ENCODE measurements at regions not wholly inside any gene's neighbourhood (a gene's known extent, or its start where the extent isn't known, plus 50 kb on each side); places are given as distances from the start of the nearest gene placed in this dataset.

GRCh38 chr16:86379505-86379846 is 130.9 kb upstream of the FOXF1 start:
- TF ChIP-seq CTCF (IDR thresholded peaks at IDR 0.05) = no peak
- H3K9me3 ChIP-seq = peaks cover 0 to 4% (median 3%) of the 10 kb centered on the region in 3 donors
- H3K36me3 ChIP-seq = no peaks in the 10 kb centered on the region
- H3K27me3 ChIP-seq = peaks cover 0 to 74% of the 10 kb centered on the region in 2 donors
- intact Hi-C loops (cut with DNase I; ENCODE audit: low total_unique reads) = no loop called here
- H3K4me1 ChIP-seq = no peaks in the 10 kb centered on the region
- H3K4me3 ChIP-seq = no peak overlapping the region
- H3K27ac ChIP-seq = no peak overlapping the region
- DNase-seq = no peak

- TF ChIP-seq CTCF (IDR thresholded peaks at IDR 0.05) = no peak
These were observed 130.3 kb upstream of the FOXF1 start for GRCh38 chr16:86380030-86380429.

GRCh38 chr16:86381491-86381890 is 128.8 kb upstream of the FOXF1 start:
- Histone ChIP-seq H3K9me3 (no peaks in the 10 kb centered on the region), H3K27ac (no peak overlapping the region), H3K4me1 (no peaks in the 10 kb centered on the region), H3K36me3 (no peaks in the 10 kb centered on the region), H3K27me3 (peaks cover 0 to 91% of the 10 kb centered on the region in 2 donors), H3K4me3 (no peak overlapping the region)
- intact Hi-C loops (cut with DNase I; ENCODE audit: low total_unique reads) = no loop called here
- DNase-seq = no peak
- TF ChIP-seq CTCF (IDR thresholded peaks at IDR 0.05) = no peak

More at GRCh38 chr16:86380030-86380429, 130.3 kb upstream of the FOXF1 start:
- intact Hi-C loops (cut with DNase I; ENCODE audit: low total_unique reads) = no loop called here
- Histone ChIP-seq H3K9me3 (no peaks in the 10 kb centered on the region), H3K4me1 (no peaks in the 10 kb centered on the region), H3K36me3 (no peaks in the 10 kb centered on the region), H3K27me3 (peaks cover 0 to 79% of the 10 kb centered on the region in 2 donors), H3K27ac (no peak overlapping the region), H3K4me3 (no peak overlapping the region)
- no peak for DNase-seq

- Histone ChIP-seq H3K36me3 (no peaks in the 10 kb centered on the region), H3K27me3 (peaks cover 0 to 92% of the 10 kb centered on the region in 2 donors), H3K4me3 (no peak overlapping the region), H3K27ac (no peak overlapping the region), H3K9me3 (no peaks in the 10 kb centered on the region), H3K4me1 (no peaks in the 10 kb centered on the region)
- DNase-seq = no peak
- TF ChIP-seq CTCF (IDR thresholded peaks at IDR 0.05) = no peak
- intact Hi-C loops (cut with DNase I; ENCODE audit: low total_unique reads) = no loop called here
These were observed 128.1 kb upstream of the FOXF1 start for GRCh38 chr16:86382067-86382773.

- no peak for TF ChIP-seq CTCF (IDR thresholded peaks at IDR 0.05)
- peaks cover 0 to 85% of the 10 kb centered on the region in 2 donors for H3K27me3 ChIP-seq
- H3K9me3 ChIP-seq = no peaks in the 10 kb centered on the region
- intact Hi-C loops (cut with DNase I; ENCODE audit: low total_unique reads) = no loop called here
- H3K36me3 ChIP-seq = no peaks in the 10 kb centered on the region
- no peak overlapping the region for H3K4me3 ChIP-seq
- H3K27ac ChIP-seq = no peak overlapping the region
- H3K4me1 ChIP-seq = no peaks in the 10 kb centered on the region
- no peak for DNase-seq
These were observed 127.4 kb upstream of the FOXF1 start for GRCh38 chr16:86382774-86383407.
